Upper lobe of left lung (tissue), 4 donors: ENCODE measurements at regions not wholly inside any gene's neighbourhood (a gene's known extent, or its start where the extent isn't known, plus 50 kb on each side); places are given as distances from the start of the nearest gene placed in this dataset.

ENCODE experiments used
- EP300 ChIP-seq, 4 donors: sonication (generic); formaldehyde crosslinking; IDR thresholded peaks; one replicate each; pipeline ENCODE4 v1.5.1; 2017; ENCODE audit warnings: antibody characterized with exemption in 4 of 4, control low read depth in 2 of 4
- POLR2A ChIP-seq, 4 donors: fragments of 450-650 bp; IDR thresholded peaks; one replicate each; pipeline ENCODE4 v1.5.1; 2016 to 2017; ENCODE audit warnings: antibody characterized with exemption in 4 of 4, mild to moderate bottlenecking in 2 of 4
- POLR2AphosphoS5 ChIP-seq, 2 donors: sonication (generic); formaldehyde crosslinking; IDR thresholded peaks; one replicate each; pipeline ENCODE4 v1.5.1; 2017; ENCODE audit warnings: antibody characterized with exemption in 2 of 2
- TF ChIP-seq, protein P1 (sequence below), 6 experiments: fragments of 450-650 bp in 4 of 6; fragments of 200-600 bp in 2 of 6; sonication (generic) in 2 of 6; IDR thresholded peaks; one replicate each; pipeline ENCODE4 v1.5.1; 2016 to 2019; ENCODE audit warnings: antibody characterized with exemption in 6 of 6

DNA sequence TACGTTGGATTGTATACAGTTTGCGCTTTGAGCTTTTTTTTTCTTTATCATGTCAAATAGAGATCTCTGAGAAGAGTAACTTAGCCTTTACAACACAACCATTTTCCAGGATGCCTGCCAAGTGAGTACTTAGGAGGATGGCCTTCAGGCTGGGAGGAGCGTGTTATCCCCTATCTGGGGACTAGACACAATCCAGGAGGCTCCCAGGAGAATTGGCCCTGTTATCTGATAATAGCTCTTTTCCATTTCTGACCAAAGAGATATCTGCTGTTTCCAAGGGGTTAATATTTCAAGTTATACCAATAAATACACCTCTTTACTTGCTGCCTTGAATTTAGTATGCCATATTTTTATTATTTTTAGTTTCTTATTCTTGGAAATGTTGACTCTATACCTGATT is 169.5 kb upstream of the SMARCAD1 start:
- TF ChIP-seq, protein P1, sequence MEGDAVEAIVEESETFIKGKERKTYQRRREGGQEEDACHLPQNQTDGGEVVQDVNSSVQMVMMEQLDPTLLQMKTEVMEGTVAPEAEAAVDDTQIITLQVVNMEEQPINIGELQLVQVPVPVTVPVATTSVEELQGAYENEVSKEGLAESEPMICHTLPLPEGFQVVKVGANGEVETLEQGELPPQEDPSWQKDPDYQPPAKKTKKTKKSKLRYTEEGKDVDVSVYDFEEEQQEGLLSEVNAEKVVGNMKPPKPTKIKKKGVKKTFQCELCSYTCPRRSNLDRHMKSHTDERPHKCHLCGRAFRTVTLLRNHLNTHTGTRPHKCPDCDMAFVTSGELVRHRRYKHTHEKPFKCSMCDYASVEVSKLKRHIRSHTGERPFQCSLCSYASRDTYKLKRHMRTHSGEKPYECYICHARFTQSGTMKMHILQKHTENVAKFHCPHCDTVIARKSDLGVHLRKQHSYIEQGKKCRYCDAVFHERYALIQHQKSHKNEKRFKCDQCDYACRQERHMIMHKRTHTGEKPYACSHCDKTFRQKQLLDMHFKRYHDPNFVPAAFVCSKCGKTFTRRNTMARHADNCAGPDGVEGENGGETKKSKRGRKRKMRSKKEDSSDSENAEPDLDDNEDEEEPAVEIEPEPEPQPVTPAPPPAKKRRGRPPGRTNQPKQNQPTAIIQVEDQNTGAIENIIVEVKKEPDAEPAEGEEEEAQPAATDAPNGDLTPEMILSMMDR (IDR thresholded peaks at IDR 0.05) = no peak
- TF ChIP-seq POLR2A (IDR thresholded peaks at IDR 0.05) (no peak), POLR2AphosphoS5 (IDR thresholded peaks at IDR 0.05) (no peak), EP300 (IDR thresholded peaks at IDR 0.05) (no peak)
